HFF-Myc (cell line): ENCODE measurements at regions not wholly inside any gene's neighbourhood (a gene's known extent, or its start where the extent isn't known, plus 50 kb on each side); places are given as distances from the start of the nearest gene placed in this dataset.

ENCODE experiments used
- DNase-seq: peaks from one replicate; pipeline ENCODE4 v3.0.0-alpha.2; 2011; ENCODE audit warnings: low read depth; ENCODE audit errors: extremely low read depth
- H3K4me3 ChIP-seq: replicated peaks from 2 replicates; pipeline ENCODE4 v1.5.1; 2011; ENCODE audit warnings: low read depth, mild to moderate bottlenecking, control low read depth, low read length
- TF ChIP-seq, protein P1 (sequence below): IDR thresholded peaks from 2 replicates; pipeline ENCODE4 v1.5.1; 2012; ENCODE audit warnings: mild to moderate bottlenecking, low read depth, low read length, control low read depth; ENCODE audit errors: missing control alignments

DNA sequence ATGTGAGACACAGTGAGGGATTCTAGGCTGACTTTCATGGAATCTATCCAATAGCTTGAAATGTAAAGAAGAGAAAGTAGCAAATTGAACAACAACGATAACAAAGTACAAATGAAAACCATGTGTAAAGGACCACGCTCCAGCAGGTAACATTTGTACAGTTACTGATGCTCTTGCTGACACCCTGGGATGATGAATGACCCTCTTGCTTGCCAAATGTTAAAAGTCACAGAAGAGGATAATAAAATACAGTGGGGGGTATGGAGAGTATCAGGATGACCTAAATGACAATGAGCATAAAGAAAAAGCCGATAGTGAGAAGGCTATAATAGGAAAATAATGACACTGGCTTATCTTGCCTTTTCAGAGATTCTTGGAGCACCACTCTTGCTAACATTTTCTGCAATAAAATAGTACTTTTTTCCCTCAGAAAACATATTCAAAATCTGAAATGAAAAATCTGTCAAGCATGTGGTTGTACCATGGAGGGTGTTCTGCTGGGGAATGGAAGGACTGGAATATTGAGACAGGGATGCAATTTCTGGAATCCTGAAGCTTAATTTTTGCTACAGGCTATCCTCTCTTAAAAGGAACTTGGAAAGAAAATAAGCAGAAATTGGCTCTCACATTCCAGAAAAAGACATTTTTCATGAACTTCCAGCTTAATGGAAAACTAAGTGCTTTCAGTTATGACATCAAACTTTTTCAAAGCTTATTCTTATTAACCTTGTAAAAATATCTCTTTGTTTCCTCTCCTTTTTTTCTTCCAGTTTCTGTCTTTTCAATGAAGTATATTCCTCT is 303.2 kb upstream of the GHITM start:
- TF ChIP-seq, protein P1, sequence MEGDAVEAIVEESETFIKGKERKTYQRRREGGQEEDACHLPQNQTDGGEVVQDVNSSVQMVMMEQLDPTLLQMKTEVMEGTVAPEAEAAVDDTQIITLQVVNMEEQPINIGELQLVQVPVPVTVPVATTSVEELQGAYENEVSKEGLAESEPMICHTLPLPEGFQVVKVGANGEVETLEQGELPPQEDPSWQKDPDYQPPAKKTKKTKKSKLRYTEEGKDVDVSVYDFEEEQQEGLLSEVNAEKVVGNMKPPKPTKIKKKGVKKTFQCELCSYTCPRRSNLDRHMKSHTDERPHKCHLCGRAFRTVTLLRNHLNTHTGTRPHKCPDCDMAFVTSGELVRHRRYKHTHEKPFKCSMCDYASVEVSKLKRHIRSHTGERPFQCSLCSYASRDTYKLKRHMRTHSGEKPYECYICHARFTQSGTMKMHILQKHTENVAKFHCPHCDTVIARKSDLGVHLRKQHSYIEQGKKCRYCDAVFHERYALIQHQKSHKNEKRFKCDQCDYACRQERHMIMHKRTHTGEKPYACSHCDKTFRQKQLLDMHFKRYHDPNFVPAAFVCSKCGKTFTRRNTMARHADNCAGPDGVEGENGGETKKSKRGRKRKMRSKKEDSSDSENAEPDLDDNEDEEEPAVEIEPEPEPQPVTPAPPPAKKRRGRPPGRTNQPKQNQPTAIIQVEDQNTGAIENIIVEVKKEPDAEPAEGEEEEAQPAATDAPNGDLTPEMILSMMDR: no peak
- H3K4me3 ChIP-seq: no peak overlapping the region
- no peak for DNase-seq

DNA sequence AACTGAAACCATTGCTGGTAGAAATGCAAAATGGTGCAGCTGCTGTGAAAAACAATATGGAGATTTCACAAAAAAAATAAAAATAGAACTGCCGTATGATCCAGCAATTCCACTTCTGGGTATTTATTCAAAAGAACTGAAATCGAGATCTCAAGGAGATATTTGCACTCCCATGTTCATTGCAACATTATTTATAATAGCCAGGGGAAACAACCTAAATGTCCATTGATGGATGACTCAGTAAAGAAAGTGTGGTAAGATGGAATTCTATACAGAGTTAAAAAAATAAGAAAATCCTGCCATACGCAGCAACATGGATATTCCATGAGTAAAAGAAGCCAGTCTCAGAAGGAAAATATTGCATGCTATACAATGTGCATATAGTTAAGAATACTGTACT is 290.6 kb upstream of the GHITM start:
- TF ChIP-seq, protein P1: no peak
- no peak for DNase-seq
- H3K4me3 ChIP-seq: no peak overlapping the region

DNA sequence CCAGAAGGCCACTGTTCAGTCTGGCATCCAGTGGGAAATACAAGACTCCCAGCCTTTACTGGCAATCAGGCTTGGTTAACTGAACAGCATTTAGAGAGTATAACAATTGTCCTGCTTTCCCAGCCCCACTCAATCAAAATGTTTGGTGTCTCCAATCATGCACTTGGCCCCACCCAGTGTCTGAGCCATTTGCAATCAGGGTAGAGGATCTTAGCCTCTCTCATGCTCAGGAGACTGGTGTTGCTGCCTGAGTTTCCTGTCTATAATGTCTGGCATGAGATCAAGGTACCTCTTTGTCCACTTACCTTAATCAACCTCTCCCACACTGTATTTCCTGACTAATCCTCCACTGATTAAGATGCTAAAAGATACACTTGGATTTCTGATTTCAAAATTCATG is 290.2 kb upstream of the GHITM start:
- no peak overlapping the region for H3K4me3 ChIP-seq
- TF ChIP-seq, protein P1: no peak
- no peak for DNase-seq

DNA sequence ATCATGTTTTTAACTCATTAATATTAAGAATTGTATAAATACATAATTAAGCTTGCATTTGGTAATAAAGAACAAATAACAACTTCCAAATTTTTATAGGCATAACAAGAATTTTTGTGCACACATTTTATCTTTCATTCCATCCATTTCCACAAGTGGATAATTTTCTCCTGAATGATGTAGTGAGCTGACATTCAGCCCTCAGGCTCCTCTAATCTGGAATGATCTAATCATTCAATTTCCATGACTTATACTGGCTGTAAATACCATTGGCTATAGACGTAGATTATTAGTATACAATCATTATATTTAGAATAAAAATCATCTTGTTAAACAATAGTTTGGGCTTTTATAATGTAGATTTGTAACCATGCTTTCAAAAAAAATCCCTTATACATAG is 287.2 kb upstream of the GHITM start:
- no peak for DNase-seq
- no peak overlapping the region for H3K4me3 ChIP-seq
- TF ChIP-seq, protein P1: no peak

DNA sequence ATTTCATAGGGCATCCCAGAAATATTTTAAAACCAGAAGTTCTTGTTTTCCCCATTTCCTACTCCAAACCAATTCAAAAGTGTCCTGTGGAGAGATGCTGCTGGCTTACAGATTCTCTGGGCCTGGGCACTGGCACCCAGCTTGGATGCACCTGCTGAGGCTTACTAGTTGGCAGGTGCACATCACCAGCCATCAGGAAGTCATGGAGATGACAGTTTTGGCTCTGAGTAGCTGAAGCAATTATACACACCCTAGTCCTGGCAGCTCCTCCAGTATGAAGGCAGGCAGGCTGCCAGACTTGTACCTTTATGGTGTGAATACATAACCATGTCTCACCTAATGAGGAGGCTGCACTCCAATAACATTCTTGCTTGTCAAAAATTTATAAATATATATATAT is 276.6 kb upstream of the GHITM start:
- TF ChIP-seq, protein P1: no peak
- no peak for DNase-seq
- H3K4me3 ChIP-seq: no peak overlapping the region

DNA sequence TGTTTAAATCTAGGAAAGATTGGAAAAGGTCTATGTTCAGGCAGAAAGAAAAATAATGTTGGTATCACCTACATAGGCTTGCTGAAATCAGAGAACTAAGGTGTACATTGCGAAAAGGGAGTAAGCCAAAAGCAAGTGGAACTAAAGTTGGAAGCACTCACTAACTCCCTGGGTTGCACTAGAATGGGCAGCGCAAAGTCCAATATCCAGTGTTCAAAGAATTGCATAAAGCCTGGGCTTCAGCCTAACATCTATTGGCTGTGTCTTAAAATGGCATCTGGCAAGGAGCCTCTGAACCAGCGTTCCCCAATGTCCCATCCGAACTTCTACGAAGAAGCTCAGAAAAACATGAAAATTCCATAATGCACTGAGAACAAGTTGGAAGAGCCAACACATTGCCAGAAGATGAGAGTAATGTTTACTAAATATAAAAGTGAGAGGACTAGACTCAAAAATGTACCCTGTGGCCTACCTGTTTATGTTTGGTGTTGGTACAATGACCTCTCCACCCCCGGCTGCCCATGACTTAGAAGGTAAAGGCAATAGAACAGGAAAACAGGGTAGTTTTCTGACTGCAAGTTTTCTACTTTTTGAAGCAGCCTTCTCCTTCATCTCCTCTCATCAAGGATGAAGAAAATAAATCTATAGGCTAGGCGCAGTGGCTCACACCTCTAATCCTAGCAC is 275.9 kb upstream of the GHITM start:
- no peak for DNase-seq
- H3K4me3 ChIP-seq: no peak overlapping the region
- TF ChIP-seq, protein P1: no peak
